ENCODE measurements at regions not wholly inside any gene's neighbourhood (a gene's known extent, or its start where the extent isn't known, plus 50 kb on each side); places are given as distances from the start of the nearest gene placed in this dataset.
"Not testable (repeated sequence)": the region's sequence is repeated elsewhere in the genome, so short reads cannot be mapped to it uniquely, and the experiment has no call there.

DNA sequence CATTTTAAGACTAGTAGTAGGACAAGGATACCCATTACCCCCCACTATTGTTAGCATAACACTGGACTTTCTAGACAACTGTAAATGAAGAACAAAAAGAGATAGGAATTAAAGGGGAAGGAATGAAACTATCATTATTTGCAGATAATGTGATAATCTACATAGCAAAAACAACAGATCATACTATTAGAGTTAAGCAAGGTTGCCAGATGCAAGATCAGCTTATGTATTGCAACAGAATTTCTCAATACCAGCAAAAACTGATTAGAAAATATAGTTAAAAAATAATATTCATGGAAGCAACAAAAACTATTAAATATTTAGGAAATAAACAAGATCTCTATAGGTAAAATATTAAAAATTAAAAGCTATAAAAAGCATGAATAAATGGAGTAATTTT, 194.4 kb upstream of the SPRED2 start:
- no peak for DNase-seq

- no peak for DNase-seq
Measured at GRCh38 chr2:65625982-65626381, 193.6 kb upstream of the SPRED2 start.

DNA sequence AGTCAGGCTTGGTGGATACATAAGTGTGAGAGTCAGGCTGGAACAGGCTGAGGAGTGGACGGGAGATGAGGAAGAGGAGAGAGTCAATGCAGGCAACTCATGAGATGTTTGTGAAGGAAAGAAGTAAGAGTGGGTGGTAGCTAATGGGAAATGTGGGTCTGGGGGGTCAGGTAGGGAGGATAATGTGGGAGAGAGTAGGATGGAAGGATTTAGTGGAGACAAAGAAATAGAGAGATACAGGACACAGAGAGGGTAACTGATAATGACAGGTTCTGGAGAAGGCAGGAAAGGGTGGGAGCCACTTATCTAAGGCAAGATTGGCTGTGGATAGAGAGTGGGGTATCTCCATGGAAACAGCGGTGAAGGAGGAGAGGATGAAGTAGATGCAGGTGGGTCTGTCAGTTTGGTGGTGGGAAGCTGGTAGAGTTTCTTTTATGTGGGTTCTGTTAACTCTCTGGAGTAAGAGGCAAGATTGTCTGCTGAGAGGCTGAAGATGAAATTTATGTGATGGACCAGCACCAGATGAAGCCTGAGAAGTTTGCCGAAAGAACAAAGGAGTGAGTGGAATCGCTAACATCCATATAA, 190.6 kb upstream of the SPRED2 start:
- no peak for DNase-seq

- no peak for DNase-seq
Measured at GRCh38 chr2:65622499-65622898, 190.1 kb upstream of the SPRED2 start.

- DNase-seq = no peak
Measured at GRCh38 chr2:65620524-65620923, 188.1 kb upstream of the SPRED2 start.

DNA sequence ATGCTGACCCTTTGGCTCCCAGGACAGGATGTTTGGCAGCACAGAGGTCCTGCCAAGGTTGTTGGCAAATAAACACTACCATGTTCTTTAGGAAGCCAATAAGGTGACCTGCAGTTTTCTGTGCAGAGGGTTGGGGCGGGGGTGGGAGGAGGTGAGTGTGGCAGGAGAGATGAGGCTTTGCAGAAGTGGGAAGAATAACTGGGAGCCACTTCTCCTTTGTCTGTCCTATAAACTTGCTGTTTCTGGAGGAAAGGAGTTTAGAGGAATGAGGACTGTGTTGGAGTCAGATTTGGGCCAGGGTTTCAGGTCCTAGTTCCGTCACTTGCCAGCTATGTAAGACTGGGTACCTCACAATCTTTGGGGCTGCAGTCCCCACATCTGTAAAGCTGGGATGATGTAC, 187.6 kb upstream of the SPRED2 start:
- no peak for DNase-seq

- no peak for DNase-seq
Measured at GRCh38 chr2:65615602-65616001, 183.2 kb upstream of the SPRED2 start.

- no peak for DNase-seq
Measured at GRCh38 chr2:65613968-65614555, 181.7 kb upstream of the SPRED2 start.

DNA sequence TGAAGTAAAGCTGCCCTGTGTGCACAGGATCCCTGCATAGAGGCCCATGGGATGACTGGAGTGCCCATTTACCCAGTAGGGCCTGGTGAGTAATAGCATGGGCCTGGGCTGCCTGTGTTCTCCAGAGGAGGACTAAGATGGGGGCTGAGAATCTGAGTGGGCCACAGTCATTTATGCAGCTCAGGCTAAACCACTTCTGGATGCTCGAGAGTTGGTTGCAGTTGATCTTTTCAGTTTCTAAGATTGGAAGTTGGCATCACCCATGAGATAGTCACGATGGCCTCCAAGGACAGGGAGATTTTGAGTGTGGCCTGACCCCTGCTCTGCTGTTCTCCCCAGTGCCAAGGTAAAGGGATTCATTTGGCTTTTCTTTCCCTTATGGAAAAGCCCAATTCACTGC, 179.1 kb upstream of the SPRED2 start:
- DNase-seq = no peak

DNA sequence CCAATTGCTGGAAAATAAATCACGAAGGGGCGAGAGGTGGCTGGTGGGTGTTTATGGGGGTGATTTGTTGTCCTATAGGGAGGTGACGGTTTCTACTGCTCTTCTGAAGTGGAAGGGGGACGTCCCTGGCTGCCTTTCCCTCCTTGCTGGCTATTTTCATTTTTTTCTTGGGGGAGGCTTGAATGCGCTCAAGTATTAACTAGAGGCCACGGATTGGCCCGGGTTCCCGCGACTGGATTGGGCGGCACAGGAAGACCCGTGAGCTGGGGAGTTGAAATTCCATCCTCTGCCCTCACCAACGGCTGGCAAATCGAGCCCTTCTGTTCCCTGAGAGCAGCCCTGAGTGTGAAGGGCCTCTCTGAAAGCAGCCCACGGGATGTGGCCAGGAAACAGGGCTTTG, 176.5 kb upstream of the SPRED2 start:
- DNase-seq = no peak

GRCh38 chr2:65608466-65608865, 176.1 kb upstream of the SPRED2 start:
- no peak for DNase-seq

- DNase-seq = no peak
Measured at GRCh38 chr2:65607662-65608305, 175.4 kb upstream of the SPRED2 start.

- DNase-seq = no peak
Measured at GRCh38 chr2:65605743-65606058, 173.3 kb upstream of the SPRED2 start.

DNA sequence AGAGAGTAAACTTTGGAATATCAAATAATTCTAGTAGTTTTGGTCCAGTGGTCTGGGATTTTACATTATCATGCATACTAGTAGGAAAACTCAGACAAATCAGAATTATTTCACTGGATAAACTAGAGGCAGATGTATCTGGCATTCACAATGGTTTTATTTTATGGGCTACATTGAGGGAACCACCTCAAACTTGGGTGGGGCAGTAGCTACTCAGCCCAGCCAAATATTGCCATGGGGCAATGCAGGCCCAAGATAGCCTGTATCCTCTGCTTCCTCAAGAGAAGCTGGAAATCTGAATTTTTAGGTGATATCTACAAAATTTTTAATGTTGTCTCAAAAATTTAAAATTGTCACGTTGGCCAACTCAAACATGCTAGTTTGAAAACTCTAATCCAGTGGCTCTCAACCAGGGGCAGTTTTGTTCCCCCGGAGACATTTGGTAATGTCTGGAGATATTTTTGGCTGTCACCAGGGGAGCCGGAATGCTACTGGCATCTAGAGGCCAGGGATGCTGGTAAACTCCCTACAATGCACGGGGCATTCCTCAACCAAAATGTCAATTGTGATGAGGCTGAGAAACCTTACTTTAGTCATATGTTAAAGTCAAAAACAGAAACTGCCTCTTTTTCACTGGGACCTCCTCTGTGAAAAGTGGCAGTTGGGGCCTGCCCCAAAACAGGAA, 172.8 kb upstream of the SPRED2 start:
- no peak for DNase-seq

DNA sequence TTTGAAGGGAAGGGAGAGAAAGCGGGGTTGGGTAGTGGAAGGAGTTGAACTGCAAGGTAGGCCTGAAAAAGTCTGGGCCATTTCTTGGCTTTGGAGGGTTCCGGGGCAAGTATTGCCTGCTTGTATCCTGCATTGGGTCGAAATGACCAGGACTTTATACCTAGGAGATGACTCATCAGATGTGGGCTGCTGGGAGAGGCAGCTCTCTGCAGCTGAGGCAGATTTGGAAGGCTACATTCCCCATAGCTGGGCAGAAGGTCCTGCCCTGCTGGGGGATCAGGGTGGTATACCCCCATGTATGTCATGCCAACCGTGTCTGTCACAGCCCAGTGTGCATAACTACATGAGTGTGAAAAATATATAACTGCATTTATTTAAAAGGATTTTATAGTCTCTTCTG, 171.8 kb upstream of the SPRED2 start:
- DNase-seq = no peak

DNA sequence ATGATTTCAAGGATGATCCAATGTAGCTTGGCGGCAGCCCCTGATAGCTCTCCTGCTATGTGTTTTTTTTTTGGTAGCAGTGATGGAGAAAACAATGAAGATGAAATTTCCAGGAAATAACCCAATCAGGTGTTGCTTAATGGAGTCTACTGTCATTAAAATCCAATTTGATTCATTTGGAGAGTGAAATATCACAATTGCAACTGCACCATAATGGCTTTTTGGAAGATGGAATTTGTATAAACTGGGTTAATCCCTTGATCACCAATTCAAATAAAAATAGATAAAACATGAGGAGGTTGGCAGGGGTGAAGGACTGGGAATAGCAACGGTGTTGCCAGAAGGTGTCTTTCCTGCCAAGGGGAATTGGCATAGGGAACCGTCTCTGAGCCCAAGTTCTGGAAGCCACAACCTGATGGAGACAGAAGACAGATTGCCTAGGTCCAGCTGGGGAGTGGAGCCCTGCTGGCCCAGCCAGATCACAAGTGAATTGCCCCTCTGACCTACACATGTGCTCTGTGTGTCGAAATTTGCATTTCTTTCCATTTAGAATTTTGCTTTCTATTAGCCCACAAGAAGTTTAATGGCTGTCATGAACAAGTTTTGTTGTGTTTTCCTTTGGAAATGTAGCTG, 170.3 kb upstream of the SPRED2 start:
- DNase-seq = no peak

DNA sequence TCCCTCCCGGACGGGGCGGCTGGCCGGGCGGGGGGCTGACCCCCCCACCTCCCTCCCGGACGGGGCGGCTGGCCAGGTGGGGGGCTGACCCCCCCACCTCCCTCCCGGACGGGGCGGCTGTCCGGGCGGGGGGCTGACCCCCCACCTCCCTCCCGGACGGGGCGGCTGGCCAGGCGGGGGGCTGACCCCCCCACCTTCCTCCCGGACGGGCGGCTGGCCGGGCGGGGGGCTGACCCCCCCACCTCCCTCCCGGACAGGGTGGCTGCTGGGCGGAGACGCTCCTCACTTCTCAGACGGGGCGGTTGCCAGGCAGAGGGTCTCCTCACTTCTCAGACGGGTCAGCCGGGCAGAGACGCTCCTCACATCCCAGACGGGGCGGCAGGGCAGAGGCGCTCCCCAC, 168.5 kb upstream of the SPRED2 start:
- not testable (repeated sequence) for DNase-seq

- DNase-seq = not testable (repeated sequence)
Measured at GRCh38 chr2:65600351-65600750, 168.0 kb upstream of the SPRED2 start.

GRCh38 chr2:65599693-65600092, 167.3 kb upstream of the SPRED2 start:
- DNase-seq = no peak

DNA sequence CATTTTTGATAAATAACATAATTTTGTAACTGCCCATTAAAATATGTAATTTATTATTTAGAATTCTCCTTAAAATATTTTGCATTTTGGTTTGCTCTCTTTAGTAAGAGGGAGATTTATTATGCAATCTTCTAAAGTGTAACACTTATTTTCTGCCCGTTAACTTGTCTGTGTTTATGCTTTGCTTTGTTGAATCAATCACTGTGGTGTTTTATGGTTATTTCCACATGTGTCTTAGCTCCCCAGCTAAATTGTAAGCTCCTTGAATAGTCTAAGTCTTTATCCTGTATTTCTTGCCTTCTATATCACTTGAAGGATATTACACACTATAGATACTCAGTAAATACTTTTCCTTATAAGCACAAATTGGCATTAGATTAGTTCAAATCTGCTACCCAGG, 166.6 kb upstream of the SPRED2 start:
- DNase-seq = no peak

GRCh38 chr2:65598264-65598663, 165.9 kb upstream of the SPRED2 start:
- no peak for DNase-seq

GRCh38 chr2:65595630-65596029, 163.2 kb upstream of the SPRED2 start:
- DNase-seq = no peak

GRCh38 chr2:65594150-65594549, 161.8 kb upstream of the SPRED2 start:
- DNase-seq = no peak

- DNase-seq = no peak
Measured at GRCh38 chr2:65589667-65590066, 157.3 kb upstream of the SPRED2 start.

All from NCI-H524 treated with DMSO at 0.1 percent for 48 hours (cell line).